Heart left ventricle (tissue), 16 donors: ENCODE measurements at regions not wholly inside any gene's neighbourhood (a gene's known extent, or its start where the extent isn't known, plus 50 kb on each side); places are given as distances from the start of the nearest gene placed in this dataset.
"Not testable (repeated sequence)": the region's sequence is repeated elsewhere in the genome, so short reads cannot be mapped to it uniquely, and the experiment has no call there.

Experiments used
- ATAC-seq, 4 donors: fragments of 200-7000 bp; cut with Tn5 transposase; one replicate each; pipeline ENCODE4 v1.9.1; 2020 to 2022; ENCODE audit warnings: moderate library complexity in 4 of 4, mild to moderate bottlenecking in 3 of 4, moderate number of reproducible peaks in 1 of 4
- DNase-seq, 5 donors: peaks; one replicate each; pipeline ENCODE4 v3.0.0-alpha.2; 2020
- H3K27ac ChIP-seq, 12 donors: fragments of 200-600 bp; sonication (generic) in 4 of 12; one replicate each; pipeline versions ENCODE4 v1.5.0 to v1.8.0; 2016 to 2022; ENCODE audit warnings: mild to moderate bottlenecking in 2 of 12
- H3K27me3 ChIP-seq, 9 donors: fragments of 200-600 bp; sonication (generic) in 2 of 9; one replicate each; pipeline versions ENCODE4 v1.5.1 to v1.8.0; 2016 to 2022; ENCODE audit warnings: mild to moderate bottlenecking in 3 of 9
- H3K36me3 ChIP-seq, 9 donors: fragments of 200-600 bp; sonication (generic) in 2 of 9; one replicate each; pipeline versions ENCODE4 v1.5.0 to v1.8.0; 2018 to 2022; ENCODE audit warnings: mild to moderate bottlenecking in 2 of 9
- H3K4me1 ChIP-seq, 12 donors: fragments of 200-600 bp; sonication (generic) in 4 of 12; one replicate each; pipeline versions ENCODE4 v1.5.0 to v1.8.0; 2016 to 2022; ENCODE audit warnings: mild to moderate bottlenecking in 3 of 12
- H3K4me3 ChIP-seq, 12 donors: fragments of 200-600 bp; sonication (generic) in 4 of 12; one replicate each; pipeline versions ENCODE4 v1.5.0 to v1.8.0; 2017 to 2022; ENCODE audit warnings: mild to moderate bottlenecking in 9 of 12, moderate library complexity in 4 of 12
- H3K9me3 ChIP-seq, 12 donors: fragments of 200-600 bp; sonication (generic) in 4 of 12; one replicate each; pipeline versions ENCODE4 v1.5.0 to v1.8.0; 2016 to 2022; ENCODE audit warnings: mild to moderate bottlenecking in 1 of 12
- POLR2A ChIP-seq, 2 donors: fragments of 450-650 bp; IDR thresholded peaks; one replicate each; pipeline ENCODE4 v1.6.1; 2017; ENCODE audit warnings: antibody characterized with exemption in 2 of 2, mild to moderate bottlenecking in 2 of 2, moderate library complexity in 2 of 2
- WGBS, 4 donors: extraction: QIAGEN DNeasy Blood & Tissue Kit in 2 of 4; methylation state at CpG; one replicate each; pipeline versions ENCODE4 v1.1.5 to v1.1.7; 2013 to 2018; 5-methylcytosine and 5-hydroxymethylcytosine counted together
- intact Hi-C, 10 donors: fragments of 100-400 bp; cut with DNase I; formaldehyde crosslinking; loops; one replicate each; pipeline versions ENCODE4 v1.11.1 to v1.14.2; 2022
- TF ChIP-seq, protein P1 (sequence below), 12 donors: fragments of 200-600 bp; sonication (generic) in 4 of 12; IDR thresholded peaks; one replicate each; pipeline versions ENCODE4 v1.5.0 to v1.8.0; 2018 to 2022; ENCODE audit warnings: antibody characterized with exemption in 12 of 12, mild to moderate bottlenecking in 5 of 12
- donor health status: ischemic (EF 13 %, LVEDD 7.1; RV severe dilation, severe dysfunction).
- donor health status: healthy with polysubstance abuse.
- donor health status: DM: no; HTN: yes; CAD: no.
- donor health status: DM: no; HTN: no; CAD: no.
- donor health status: ischemic (EF 25% LVEDD 6.9; RV normal size, moderate dysfunction).
- donor health status: ischemic (EF 25% LVEDD 5.7; RV mildly dilated, moderate dysfunction).
- donor health status: healthy.
- donor health status: DM: yes; HTN: yes; CAD: no.
- donor health status: ischemic (EF 35%, LVEDD 5.7; RV mildly dilated, moderate dysfunction).
- donor health status: nonischemic (EF 11% LVEDD 7.7; RV severe dilation, severe dysfunction).
- donor health status: DM: yes; HTN: yes; CAD: no.
- donor health status: PGD.
- donor health status: ischemic (EF 29% LVEDD 5.4; RV normal size, mild dysfunction).
- donor health status: nonischemic (EF 23%, LVEDD 6.1; RV moderate dilation, normal function).

- Histone ChIP-seq H3K27ac (no peak overlapping the region), H3K9me3 (no peaks in the 10 kb centered on the region), H3K27me3 (peaks cover 0 to 24% (median 0%) of the 10 kb centered on the region in 9 donors), H3K4me3 (no peak overlapping the region), H3K36me3 (no peaks in the 10 kb centered on the region), H3K4me1 (no peaks in the 10 kb centered on the region)
- intact Hi-C loops = loop anchor here in 1 of 10 donors (10.0 kb wide), 1 partner anchor 779 kb away; no protein-coding TSS in a partner anchor
- TF ChIP-seq POLR2A (IDR thresholded peaks at IDR 0.05) = no peak
- TF ChIP-seq, protein P1, sequence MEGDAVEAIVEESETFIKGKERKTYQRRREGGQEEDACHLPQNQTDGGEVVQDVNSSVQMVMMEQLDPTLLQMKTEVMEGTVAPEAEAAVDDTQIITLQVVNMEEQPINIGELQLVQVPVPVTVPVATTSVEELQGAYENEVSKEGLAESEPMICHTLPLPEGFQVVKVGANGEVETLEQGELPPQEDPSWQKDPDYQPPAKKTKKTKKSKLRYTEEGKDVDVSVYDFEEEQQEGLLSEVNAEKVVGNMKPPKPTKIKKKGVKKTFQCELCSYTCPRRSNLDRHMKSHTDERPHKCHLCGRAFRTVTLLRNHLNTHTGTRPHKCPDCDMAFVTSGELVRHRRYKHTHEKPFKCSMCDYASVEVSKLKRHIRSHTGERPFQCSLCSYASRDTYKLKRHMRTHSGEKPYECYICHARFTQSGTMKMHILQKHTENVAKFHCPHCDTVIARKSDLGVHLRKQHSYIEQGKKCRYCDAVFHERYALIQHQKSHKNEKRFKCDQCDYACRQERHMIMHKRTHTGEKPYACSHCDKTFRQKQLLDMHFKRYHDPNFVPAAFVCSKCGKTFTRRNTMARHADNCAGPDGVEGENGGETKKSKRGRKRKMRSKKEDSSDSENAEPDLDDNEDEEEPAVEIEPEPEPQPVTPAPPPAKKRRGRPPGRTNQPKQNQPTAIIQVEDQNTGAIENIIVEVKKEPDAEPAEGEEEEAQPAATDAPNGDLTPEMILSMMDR (IDR thresholded peaks at IDR 0.05) = no peak
- ATAC-seq = no peak
- 63 to 78% (median 66%) methylated on average over 2 of the region's 2 CpGs for WGBS, 4 donors
- DNase-seq = no peak
These were observed 333.0 kb upstream of the KAZN start for GRCh38 chr1:14265495-14265894.

GRCh38 chr1:14267991-14268390, 330.5 kb upstream of the KAZN start:
- H3K4me3 ChIP-seq = no peak overlapping the region
- no peak for ATAC-seq
- TF ChIP-seq, protein P1 (IDR thresholded peaks at IDR 0.05) = no peak
- no peak for TF ChIP-seq POLR2A (IDR thresholded peaks at IDR 0.05)
- peaks cover 0 to 7% (median 0%) of the 10 kb centered on the region in 12 donors for H3K9me3 ChIP-seq
- no peaks in the 10 kb centered on the region for H3K36me3 ChIP-seq
- 67 to 80% (median 73%) methylated on average over 2 of the region's 2 CpGs for WGBS, 4 donors
- H3K27me3 ChIP-seq = peaks cover 0 to 7% (median 0%) of the 10 kb centered on the region in 9 donors
- intact Hi-C loops = loop anchor here in 1 of 10 donors (10.0 kb wide), 1 partner anchor 777 kb away; no protein-coding TSS in a partner anchor
- no peak for DNase-seq
- H3K27ac ChIP-seq = no peak overlapping the region
- H3K4me1 ChIP-seq = no peaks in the 10 kb centered on the region

DNA sequence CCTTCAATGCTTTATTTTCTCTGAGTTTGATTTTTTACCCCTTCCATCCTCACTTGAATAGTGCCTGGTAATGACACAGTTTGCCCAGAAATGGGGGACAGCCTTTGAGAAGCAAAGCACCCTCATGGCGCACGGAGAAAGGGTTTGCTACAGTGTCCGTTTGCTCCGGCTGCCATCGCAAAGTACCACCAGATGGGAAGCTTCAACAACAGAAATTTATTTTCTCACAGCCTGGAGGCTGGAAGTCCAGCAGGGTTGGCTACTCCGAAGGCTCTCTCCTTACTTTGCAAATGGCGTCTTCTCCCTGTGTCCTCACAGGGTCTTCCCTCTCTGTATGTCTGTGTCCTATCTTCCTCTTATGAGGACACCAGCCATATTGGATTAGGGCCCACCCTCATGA, 327.7 kb upstream of the KAZN start:
- WGBS, 4 donors = 92 to 95% (median 92%) methylated on average over 7 of the region's 7 CpGs
- intact Hi-C loops = no loop called here
- Histone ChIP-seq H3K9me3 (peaks cover 0 to 7% (median 0%) of the 10 kb centered on the region in 12 donors), H3K4me1 (no peaks in the 10 kb centered on the region), H3K27me3 (no peaks in the 10 kb centered on the region), H3K27ac (no peak overlapping the region), H3K36me3 (no peaks in the 10 kb centered on the region), H3K4me3 (no peak overlapping the region)
- ATAC-seq (no peak), DNase-seq (no peak)
- TF ChIP-seq, protein P1 (IDR thresholded peaks at IDR 0.05) = no peak
- no peak for TF ChIP-seq POLR2A (IDR thresholded peaks at IDR 0.05)

DNA sequence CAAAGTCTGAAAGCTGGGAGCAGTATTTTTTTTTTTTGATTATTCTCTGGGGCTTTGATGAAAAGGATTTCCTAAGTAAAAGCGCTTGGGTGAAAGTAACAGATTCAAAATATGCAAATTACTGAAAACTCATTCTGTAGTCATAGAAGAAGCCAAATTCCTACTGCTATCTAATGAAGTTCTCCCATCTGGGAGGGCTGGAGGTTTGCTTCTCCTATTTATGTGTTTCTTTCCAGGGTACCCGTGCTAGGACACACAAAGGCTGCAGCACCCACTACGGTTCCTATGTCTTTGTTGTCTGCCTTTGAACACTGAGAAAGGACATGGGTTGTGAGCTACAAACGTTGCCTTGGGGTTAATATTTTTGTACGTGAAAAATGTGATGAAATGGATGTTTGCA, 324.7 kb upstream of the KAZN start:
- Histone ChIP-seq H3K9me3 (peaks cover 0 to 7% (median 0%) of the 10 kb centered on the region in 12 donors), H3K36me3 (no peaks in the 10 kb centered on the region), H3K4me3 (no peak overlapping the region), H3K4me1 (no peaks in the 10 kb centered on the region), H3K27me3 (no peaks in the 10 kb centered on the region), H3K27ac (no peak overlapping the region)
- intact Hi-C loops = no loop called here
- DNase-seq (no peak), ATAC-seq (no peak)
- 68 to 87% (median 77%) methylated on average over 5 of the region's 5 CpGs for WGBS, 4 donors
- TF ChIP-seq POLR2A (IDR thresholded peaks at IDR 0.05) = no peak
- TF ChIP-seq, protein P1 (IDR thresholded peaks at IDR 0.05) = no peak

DNA sequence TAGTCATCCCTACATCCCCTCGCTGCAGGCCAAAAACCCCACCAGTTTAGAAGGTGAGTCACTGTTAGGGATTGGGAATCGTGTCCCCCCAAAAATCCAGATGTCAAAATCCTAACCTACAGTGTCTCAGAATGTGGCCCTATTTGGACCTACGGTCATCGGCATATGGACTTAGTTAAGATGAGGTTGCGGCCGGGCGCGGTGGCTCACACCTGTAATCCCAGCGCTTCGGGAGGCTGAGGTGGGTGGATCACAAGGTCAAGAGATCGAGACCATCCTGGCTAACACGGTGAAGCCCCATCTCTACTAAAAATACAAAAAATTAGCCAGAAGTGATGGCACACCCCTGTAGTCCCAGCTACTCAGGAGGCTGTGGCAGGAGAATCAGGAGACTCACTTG, 318.6 kb upstream of the KAZN start:
- DNase-seq, H3K27me3 ChIP-seq, H3K4me3 ChIP-seq, H3K4me1 ChIP-seq, ATAC-seq, H3K9me3 ChIP-seq, H3K36me3 ChIP-seq, H3K27ac ChIP-seq: not testable (repeated sequence)
- intact Hi-C loops = loop anchor here in 1 of 10 donors (10.0 kb wide), 1 partner anchor 165 kb away; no protein-coding TSS in a partner anchor
- 91 to 96% (median 94%) methylated on average over 12 of the region's 12 CpGs for WGBS, 4 donors
